ENCODE measurements at regions not wholly inside any gene's neighbourhood (a gene's known extent, or its start where the extent isn't known, plus 50 kb on each side); places are given as distances from the start of the nearest gene placed in this dataset.
"Not testable (repeated sequence)": the region's sequence is repeated elsewhere in the genome, so short reads cannot be mapped to it uniquely, and the experiment has no call there.

DNA sequence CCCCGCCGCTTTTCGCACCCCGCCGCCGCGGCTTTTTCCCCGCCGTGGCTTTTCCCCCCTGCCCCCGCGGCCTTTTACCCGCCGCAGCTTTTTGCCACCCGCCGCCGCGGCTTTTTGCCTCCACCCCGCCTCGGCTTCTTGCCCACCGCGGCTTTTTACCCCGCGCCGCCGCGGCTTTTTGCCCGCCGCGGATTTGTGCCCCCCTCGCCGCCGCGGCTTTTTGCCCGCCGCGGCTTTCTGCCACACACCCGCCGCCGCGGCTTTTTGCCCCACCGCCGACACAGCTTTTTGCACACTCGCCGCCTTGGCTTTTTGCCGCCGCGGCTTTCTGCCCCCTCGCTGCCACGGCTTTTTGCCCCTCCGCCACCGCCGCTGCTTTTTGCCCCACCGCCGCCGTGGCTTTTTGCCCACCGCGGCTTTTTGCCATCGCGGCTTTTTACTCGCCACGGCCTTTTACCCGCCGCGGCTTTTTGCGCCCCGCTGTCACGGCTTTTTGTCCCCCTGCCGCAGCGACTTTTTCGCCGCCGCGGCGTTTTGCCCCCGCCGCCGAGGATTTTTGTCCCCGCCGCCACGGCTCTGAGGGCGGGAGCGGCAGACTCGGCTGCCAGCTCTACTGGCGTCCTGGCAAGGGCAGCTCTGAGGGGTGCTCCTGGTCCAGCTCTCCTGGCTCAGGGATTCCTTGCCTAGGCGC, 473.6 kb downstream of the FAM72C start:
- TF ChIP-seq, protein P1, sequence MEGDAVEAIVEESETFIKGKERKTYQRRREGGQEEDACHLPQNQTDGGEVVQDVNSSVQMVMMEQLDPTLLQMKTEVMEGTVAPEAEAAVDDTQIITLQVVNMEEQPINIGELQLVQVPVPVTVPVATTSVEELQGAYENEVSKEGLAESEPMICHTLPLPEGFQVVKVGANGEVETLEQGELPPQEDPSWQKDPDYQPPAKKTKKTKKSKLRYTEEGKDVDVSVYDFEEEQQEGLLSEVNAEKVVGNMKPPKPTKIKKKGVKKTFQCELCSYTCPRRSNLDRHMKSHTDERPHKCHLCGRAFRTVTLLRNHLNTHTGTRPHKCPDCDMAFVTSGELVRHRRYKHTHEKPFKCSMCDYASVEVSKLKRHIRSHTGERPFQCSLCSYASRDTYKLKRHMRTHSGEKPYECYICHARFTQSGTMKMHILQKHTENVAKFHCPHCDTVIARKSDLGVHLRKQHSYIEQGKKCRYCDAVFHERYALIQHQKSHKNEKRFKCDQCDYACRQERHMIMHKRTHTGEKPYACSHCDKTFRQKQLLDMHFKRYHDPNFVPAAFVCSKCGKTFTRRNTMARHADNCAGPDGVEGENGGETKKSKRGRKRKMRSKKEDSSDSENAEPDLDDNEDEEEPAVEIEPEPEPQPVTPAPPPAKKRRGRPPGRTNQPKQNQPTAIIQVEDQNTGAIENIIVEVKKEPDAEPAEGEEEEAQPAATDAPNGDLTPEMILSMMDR (IDR thresholded peaks at IDR 0.05): not testable (repeated sequence)
- not testable (repeated sequence) for TF ChIP-seq FOSL2 (IDR thresholded peaks at IDR 0.05; ENCODE audit: borderline replicate concordance, low read depth); NFIC (IDR thresholded peaks at IDR 0.05; ENCODE audit: borderline replicate concordance); MEF2A (IDR thresholded peaks at IDR 0.05; ENCODE audit: borderline replicate concordance, low read depth); RCOR1 (IDR thresholded peaks at IDR 0.05; ENCODE audit: low read length); ELF1 (IDR thresholded peaks at IDR 0.05); SMC3 (IDR thresholded peaks at IDR 0.05; ENCODE audit: low read depth, low read length)
